A172 (cell line): ENCODE measurements at regions not wholly inside any gene's neighbourhood (a gene's known extent, or its start where the extent isn't known, plus 50 kb on each side); places are given as distances from the start of the nearest gene placed in this dataset.

ENCODE experiments used
- DNase-seq: peaks from one replicate; pipeline ENCODE4 v3.0.0-alpha.2; 2015; ENCODE audit warnings: low spot score

DNA sequence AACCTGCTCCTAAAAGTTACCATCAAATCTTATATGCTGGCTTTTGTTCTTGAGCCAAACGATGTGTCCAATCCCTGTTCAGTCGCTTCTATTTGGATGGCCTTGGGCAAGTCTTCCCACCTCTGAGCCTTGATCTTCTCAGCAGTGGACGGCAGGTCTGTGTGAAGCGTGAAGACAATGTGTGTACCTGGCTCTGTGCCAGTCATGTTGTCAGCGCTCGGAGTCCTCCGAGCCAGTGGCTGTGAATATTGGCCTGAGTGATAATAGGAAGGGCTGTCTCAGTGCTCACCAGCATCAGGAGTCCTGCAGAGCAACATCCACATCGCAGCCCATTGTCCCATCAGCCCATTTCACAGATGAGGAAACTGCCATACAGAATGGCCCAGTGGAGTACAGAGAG lies 219.0 kb downstream of the CDC5L start:
- DNase-seq: no peak

DNA sequence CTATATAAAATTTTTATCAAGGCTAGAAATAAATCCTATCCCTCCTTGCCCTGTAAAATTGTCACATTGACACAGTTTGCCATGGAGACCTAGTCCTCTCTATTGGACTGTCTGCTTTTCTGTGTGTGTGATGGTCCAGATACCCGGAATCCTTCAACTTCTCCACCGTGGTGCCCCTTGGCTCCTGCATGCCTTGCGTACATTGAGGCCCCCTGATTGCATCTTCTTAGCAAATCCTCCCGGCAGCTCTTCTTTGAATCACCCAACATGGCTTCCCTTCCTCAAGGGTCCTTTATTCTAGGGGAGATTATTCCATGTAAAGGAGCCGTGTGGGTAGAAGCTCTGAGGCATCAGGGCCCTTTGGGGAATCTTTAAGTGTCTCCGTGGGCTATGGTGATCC lies 219.5 kb downstream of the CDC5L start:
- DNase-seq: no peak

DNA sequence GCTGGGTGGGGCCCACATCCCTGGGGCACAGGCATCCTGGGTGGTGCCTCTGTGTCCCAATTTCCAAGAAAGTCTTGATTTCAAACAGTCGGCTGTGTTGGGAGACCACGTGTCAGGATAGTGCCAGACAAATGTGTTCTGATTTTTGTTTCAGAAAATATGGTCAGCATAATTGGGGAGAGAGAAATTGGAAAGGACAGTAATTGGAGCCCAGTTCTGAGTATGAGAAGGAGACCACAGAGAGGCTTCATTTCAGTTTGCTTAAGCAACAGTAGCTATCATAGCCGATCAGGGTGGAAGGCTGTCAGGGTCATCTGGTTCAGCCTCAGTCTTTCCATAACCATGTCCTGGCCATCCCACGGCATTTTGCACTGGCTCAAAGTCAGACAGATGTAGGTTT lies 220.7 kb downstream of the CDC5L start:
- DNase-seq: no peak

DNA sequence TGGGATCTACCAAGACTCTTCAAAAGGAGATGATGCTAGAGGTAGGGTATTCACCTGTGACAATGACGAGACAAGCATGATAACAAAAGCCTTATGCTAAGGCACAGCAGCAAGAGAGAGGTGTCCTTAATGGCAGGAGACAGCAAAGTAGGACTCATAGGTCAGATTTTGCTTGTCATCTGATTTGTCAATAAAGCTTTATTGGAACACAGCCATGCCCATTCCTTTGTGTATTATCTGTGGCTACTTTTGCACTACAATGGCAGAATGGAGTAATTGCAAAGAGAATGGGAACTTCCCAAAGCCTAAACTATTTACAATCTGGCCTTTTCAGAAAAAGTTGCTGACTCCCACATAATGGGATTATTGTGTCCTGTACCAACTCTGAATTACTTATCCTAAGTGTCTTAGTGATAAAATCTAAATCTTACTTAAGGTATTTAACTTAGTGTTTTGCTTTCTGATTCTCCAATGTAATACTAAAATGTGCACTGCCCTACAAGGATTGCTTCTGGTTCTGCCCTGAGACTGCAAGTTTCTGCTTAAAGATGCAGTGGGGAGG lies 221.6 kb downstream of the CDC5L start:
- DNase-seq: no peak

DNA sequence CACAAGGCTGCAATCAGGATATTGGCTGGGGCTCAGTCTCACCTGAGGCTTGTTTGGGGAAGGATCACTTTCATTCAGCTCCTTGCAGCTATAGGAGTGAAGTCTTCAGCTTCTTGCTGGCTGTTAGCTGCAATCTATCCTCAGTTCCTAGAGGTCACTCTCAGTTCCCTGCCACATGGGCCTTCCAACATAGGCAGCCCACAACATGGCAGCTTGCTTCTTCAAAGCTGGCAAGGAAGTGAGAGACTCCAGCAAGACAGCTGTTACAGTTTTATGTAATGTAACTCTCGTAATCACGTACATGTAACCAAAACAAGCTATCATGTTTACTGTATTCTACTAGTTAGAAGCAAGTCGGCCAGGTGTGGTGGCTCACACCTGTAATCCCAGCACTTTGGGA lies 226.9 kb downstream of the CDC5L start:
- DNase-seq: no peak

DNA sequence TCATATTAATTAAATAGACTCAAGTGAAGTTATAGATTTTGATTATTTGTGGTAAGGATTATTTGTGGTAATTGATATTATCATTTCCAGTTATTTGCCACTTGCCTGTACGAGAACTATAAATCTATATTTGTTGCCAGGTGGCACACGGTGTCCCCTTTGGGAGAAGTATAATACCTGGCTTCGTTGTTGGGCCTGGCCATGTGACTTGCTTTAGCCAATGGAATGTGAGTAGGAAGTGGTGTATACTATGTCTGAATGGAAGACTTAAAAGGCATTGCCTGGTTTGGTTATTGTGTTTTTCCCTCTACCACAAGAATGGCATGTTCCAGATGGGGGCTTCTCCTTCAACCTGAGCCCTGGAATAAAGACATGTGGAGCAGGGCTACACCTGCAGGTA lies 228.1 kb downstream of the CDC5L start:
- DNase-seq: no peak

DNA sequence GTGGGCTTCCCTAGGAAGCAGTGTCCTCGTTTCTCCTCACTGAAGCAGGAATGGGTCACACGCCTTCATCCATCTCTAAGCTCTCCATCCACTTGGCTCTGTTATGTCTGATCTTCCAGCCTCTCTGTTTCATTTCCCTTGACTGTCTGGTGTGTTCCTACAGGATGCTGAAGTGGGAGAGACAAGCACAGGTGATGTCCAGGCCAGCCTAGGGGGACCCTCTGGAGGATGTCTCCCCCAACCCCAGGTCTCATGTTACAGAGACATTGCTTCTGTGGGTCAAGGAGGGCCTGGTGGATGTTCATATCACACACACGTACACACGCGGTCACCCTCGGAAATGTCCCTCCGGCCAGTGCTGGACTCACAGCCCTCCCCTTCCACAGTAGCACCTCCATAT lies 229.9 kb downstream of the CDC5L start:
- no peak for DNase-seq

DNA sequence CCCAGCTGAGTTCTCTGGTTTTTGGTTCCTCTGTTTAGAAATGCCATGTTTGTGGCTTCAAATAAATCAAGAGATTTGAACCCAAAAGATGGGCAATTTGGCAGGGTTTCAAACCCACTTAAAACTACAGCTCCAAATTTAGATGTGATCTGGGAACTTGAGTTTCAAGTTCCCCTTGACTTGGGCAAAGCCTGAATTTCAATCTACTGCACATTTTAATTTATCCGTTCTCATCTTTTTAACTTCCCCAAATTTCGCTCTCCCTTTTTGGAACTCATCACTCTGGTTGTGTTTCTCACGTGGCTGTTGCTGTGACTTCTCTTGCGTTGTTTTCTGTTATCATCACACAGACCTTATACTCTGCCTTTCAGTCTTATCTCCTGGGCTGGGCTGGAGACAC lies 230.9 kb downstream of the CDC5L start:
- DNase-seq: no peak

DNA sequence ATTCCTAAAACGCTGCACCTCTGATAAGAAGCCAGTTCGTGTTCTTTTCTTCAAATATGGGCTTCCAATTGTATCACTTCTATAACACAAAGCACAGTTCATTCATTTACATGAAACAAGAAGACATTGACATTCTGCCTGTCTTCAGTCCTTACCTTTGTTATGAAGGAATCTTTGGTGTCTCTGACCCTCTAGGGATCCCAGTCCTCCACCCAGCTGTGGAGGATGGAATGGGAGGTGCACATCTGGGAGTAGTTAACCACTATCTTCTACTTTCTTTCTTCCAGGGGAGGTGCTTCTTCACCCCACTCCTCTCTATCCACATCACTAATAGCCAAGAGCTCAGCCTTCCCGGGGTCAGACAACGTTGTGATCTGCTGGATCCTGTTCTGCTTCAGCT lies 233.4 kb downstream of the CDC5L start:
- no peak for DNase-seq

DNA sequence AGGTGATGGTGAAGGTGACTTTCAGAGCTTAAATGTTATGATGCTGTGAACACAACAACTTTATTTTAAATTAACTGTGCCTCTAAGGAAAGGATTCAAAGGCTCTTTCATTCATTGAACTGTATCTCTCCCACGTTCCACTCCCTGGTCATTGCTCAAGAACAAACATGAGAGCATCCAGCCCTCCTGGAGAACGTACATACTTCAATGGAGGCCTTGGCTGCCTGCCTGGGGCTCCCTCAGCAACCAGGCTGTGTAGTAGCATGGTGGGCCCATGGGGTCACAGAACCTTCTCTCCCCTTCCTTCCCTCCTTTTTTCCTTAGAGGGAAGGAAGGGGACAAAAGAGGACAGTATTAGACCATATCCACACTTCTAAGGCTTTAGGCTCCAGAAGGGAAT lies 234.3 kb downstream of the CDC5L start:
- DNase-seq: no peak

DNA sequence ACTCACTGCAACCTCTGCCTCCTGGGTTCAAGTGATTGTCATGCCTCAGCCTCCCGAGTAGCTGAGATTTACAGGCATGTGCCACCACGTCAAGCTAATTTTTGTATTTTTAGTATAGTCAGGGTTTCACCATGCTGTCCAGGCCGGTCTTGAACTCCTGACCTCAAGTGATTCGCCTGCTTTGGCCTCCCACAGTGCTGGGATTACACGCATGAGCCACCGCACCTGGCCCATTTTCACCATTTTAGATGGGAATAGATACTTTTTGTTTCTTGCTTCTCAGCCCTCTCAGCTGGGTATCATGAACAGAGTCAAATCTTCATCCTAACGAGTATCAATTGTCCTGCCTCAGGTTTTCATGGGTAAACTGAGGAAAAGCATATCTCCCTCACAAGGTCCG lies 235.0 kb downstream of the CDC5L start:
- no peak for DNase-seq

DNA sequence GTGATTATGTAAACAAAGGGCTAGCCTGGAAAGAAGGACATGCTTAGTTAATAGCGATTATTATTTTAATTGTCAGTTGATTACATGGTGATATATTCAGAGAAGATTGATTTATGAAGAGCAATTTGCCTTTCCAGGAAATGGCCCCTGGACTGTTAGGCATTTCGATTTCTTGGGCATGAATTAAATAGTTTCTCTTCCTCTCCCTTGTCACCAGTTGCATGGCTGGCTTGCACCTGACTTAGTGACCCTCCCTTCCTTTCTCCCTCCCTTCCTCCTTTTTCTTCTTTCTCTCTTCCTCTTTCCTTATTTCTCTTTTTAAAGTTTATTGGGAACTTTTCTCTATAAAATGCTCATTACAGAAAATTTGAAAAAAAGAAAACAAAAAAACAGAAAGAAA lies 235.4 kb downstream of the CDC5L start:
- no peak for DNase-seq

DNA sequence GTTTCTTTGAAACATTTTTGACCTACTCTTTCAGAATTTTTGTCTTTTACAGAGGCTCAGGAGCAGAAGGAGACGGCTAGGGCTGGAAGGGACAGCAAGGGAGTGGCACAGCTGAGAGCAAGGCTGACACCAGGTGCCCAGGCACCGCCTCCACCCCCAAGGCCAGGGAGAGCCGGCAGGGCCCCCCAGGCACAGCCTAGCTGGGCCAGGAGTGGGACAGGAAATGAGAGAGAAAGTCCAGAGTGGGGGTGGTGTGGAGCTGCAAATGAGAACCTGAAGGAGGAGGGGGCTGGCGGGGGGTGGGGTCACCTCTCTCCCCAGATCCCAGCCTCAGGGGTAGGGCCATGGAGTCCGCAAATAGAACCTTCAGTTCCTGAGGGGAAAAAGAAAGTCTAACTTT lies 236.7 kb downstream of the CDC5L start:
- no peak for DNase-seq

DNA sequence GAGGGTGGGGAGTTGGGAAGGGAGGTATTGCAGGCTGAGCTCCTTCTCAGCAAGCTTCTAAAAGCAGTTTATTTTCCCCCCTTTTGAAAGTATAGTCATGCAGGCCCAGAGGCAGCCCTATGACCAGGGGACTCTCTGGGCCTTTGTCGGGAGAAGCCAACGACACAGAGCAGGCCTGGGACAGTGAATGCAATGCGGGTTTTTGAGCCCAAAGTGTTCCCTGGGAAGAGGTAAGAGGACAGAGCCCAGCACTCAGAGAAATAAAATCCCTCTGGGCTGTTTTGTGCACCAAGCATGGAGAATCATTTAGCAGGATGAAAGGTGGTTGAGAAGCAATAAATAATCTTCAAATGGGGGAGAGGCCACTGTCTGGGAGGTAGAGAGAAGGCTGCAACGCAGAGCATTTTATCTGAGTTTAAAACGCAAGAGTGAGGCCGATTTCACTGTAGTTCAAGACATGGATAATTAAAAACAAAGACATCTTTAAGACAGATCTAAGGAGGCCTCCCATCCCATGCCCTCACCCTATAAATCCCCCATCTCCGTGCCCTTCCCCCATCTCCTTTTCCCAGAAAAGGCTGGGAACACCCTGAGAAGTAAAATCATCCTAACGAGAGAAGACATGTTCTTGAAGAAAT lies 237.5 kb downstream of the CDC5L start:
- no peak for DNase-seq

DNA sequence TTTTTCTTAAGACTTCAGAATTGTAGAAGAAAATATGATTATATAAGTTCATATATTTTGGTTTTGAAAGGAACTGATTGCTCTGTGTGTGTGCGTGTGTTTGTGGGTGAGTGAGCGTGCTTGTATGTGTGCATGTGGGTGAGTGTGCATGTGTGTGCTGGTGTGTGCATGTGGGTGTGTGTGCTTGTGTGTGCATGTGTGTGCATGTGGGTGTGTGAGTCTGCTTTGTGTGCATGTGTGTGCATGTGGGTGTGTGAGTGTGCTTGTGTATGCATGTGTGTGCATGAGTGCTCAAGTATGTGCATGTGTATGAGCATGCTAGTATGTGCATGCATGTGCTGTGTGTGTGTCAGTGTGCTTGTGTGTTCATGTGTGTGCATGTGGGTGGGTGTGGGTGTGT lies 238.5 kb downstream of the CDC5L start:
- DNase-seq: no peak

DNA sequence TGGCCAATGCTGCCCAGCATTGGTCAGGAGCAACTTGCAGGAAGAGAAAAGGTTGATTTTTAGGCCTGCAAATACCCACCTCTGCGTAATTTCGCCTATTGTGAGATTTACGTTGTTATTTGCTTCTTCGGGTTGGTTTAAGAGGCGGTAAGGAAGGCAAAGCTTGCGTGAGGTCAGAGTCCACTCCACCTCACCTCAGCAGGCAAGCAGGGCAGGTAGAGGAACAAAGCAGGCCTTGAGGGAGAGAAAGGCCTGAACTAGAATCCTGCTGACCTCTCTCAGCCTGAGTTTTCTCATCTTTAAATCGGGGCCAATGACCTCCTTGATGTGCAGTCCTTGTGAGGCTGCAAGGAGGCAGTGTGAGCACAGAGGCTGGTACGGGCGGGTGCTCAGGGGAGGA lies 239.1 kb downstream of the CDC5L start:
- no peak for DNase-seq

DNA sequence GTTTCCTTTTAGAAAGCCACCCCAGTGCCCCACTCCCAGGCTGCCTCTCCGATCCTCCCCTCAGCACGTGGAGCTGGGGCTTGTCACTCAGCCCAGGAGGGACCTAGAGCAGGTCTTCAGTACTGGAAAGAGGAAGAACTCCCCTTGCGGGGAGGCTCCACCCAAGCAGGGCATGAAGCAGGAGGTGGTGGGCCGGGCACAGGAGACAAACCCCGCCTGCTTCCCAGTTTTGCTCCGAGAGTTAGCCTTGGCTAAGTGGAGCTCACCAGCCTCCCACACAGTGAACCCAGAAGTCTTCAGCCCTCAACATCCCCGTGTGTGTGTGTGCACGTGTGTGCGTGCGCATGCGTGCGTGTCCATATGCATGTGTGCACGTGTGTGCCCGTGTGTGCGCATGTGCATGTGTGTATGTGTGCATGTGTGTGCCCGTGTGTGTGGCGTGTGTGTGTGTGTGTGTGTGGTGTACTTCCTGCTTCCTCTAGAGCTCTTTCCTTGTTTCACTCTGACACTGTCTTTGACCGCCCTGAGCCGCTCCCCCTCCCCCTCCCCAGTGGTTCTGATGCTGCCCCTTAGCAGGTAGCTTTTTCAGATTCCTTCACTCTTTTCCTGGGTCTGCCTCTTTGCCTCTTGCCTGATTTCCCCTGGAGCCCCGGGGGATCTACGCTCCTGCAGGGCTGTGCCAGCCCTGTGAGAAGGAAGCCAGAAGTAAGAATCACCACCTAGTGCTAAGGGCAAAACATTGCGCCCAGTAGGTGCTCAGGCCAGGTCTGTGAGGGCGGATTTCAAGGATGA lies 239.8 kb downstream of the CDC5L start:
- DNase-seq: no peak

DNA sequence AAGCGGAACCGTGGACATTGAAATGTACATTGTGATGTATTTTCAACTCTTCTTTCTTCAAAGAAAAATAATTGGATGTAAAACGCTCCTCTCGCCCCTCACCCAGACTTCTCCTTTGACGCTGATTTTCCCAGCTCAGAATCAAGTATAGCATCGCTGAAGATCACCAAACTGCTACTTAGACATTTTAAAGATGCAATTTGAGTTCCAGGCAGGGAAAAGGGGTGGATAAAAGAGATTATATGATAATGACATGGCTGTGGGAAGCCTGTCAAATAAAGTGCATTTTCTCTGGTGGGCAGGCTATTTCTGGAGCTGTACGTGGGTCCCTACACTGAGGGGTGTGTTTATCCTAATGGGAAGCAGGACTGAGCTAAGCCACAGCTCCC lies 240.4 kb downstream of the CDC5L start:
- no peak for DNase-seq

DNA sequence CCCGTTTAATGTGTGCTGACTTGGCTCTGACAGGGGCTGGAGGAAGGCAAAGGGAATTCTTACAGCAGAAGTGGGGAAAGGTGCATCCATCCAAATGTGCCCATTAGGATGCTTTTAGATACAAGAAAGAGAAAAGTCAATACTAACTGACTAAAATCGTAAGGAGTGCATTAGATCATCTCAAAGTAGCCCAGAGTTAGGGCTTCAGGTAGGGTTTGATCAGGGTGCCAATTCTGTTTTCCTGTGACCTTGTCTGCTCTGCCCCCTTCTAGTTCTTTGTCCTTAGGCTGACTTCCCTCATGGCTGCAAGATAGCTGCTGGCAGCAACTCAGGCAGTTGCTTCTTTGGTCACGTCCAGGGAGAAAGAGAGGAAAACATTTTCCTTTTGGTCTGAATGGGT lies 240.8 kb downstream of the CDC5L start:
- no peak for DNase-seq

DNA sequence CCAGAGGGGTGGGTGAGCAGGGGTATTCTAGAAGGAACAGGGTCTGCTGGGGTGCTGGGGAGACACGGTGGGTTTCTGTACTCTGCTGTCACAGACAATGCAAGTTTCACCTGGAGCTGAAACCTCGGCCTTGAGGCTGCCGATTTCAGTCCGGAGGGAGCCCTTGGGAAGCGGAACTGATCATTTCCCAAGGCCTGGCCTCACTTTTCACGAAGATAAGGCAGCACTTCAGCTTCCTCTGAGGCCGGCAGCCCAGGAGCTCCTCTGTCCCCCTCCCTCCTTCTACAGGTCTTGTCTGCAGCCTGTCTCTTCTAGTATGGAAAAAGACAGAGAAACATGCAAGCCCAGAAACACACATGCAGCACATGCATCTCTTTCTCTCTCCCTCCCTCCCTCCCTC lies 242.1 kb downstream of the CDC5L start:
- DNase-seq: no peak

DNA sequence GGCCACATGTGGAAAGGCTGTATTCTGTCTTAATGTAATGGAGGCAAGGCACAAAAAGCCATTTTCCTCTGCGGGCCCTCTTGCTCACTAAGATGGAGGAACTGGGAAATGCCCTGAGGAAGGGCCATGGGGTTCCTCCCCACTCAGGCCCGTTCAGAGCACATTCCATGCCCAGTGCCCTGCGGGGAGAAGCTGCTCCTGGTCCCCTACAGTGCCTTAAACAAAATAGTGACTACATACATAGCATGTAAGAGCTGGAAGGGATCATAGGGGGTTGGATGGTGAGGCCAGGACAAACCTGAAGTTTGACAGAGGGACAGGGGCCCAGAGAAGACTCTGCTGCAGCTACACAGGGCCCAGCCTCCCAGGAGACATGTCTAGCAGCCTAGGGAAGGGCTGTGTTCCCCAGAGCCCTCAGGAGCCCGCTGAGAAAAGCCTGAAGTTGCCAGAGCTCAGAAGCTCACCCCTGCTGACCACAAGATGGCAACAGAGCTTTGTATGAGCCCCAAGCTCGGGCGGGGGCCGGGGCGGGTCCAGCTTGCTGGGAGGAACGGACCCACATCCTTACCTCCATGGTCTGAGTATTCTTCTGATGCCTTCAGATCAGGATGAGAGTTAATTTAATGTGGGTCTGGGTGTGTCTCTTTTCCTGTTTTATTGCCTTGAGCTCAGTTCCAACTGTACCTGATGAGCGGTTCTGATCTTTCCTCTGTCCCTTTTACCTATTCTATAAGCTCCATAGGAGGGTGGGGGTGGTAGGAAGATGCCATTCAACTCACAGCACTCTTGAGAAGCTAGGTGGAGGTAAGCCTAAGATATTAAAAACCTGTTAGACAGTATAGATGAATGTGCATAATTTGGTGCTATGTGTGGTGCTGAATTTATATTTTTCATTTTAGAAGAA lies 242.9 kb downstream of the CDC5L start:
- DNase-seq: peak; percentile 39

DNA sequence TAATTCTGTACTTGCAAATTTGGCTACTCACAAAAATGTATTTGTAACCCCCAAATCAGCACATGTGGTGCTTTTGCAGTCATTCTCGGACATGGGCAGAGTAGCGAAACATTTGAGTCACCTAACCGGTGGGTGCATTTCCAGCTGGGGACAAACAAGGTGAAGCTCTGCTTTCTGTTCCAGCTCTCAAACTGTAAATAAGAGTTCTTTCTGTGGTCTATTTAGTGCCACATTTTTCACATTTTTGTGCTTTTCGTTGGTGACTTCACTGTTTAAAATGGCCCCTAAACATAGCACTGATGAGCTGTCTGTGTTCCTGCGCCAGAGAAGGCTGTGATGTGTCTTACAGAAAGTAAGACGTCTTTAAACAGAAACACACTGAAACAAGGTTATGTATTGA lies 244.5 kb downstream of the CDC5L start:
- DNase-seq: peak; percentile 27

DNA sequence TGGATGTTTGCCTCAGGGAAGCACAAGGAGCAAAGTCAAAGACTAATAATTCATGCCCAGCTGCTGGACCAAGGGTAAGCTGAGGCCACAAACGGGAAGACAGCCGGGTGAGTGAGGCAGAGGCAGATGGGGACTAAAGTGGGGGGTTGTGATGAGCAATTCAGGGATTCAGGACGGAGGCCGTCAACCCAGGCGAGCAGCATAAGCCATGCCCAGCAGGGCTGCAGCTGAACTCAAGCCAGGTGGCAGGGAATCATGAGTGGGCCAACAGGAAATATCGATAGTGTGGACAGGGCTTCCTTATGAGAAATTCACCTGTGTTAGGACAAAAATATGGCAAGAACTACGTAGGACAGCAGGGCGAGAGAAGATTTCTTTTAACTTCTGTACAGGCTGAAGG lies 246.8 kb downstream of the CDC5L start:
- DNase-seq: no peak
